ENCODE measurements at regions not wholly inside any gene's neighbourhood (a gene's known extent, or its start where the extent isn't known, plus 50 kb on each side); places are given as distances from the start of the nearest gene placed in this dataset.
"Not testable (repeated sequence)": the region's sequence is repeated elsewhere in the genome, so short reads cannot be mapped to it uniquely, and the experiment has no call there.

- Mint-ChIP-seq H3K36me3 (ENCODE audit: low read depth) (no peaks in the 10 kb centered on the region), H3K4me3 (no peak overlapping the region), H3K4me1 (peaks cover 13% of the 10 kb centered on the region), H3K27ac (peak overlapping the region in 1 of 3 experiments; percentile 4), H3K27me3 (ENCODE audit: low read depth) (peaks cover 5% of the 10 kb centered on the region), H3K9me3 (no peaks in the 10 kb centered on the region)
- TF ChIP-seq CTCF (IDR thresholded peaks at IDR 0.05; ENCODE audit: unreplicated experiment in 3 of 3): no peak
Measured at GRCh38 chr1:112817555-112818373, 102.6 kb upstream of the PPM1J start.

- no peak for TF ChIP-seq CTCF (IDR thresholded peaks at IDR 0.05; ENCODE audit: unreplicated experiment in 3 of 3)
- peaks cover 13% of the 10 kb centered on the region for H3K4me1 Mint-ChIP-seq
- H3K9me3 Mint-ChIP-seq: no peaks in the 10 kb centered on the region
- no peaks in the 10 kb centered on the region for H3K36me3 Mint-ChIP-seq (ENCODE audit: low read depth)
- H3K27ac Mint-ChIP-seq: no peak overlapping the region
- H3K4me3 Mint-ChIP-seq: no peak overlapping the region
- peaks cover 11% of the 10 kb centered on the region for H3K27me3 Mint-ChIP-seq (ENCODE audit: low read depth)
Measured at GRCh38 chr1:112815376-112815775, 100.2 kb upstream of the PPM1J start.

- H3K4me3 Mint-ChIP-seq; H3K9me3 Mint-ChIP-seq; H3K27ac Mint-ChIP-seq; H3K36me3 Mint-ChIP-seq (ENCODE audit: low read depth): not testable (repeated sequence)
- Mint-ChIP-seq H3K4me1 (peaks cover 13% of the 10 kb centered on the region), H3K27me3 (ENCODE audit: low read depth) (peaks cover 11% of the 10 kb centered on the region)
Measured at GRCh38 chr1:112814645-112815044, 99.5 kb upstream of the PPM1J start.

- H3K36me3 Mint-ChIP-seq (ENCODE audit: low read depth): no peaks in the 10 kb centered on the region
- H3K27me3 Mint-ChIP-seq (ENCODE audit: low read depth): peaks cover 10% of the 10 kb centered on the region
- peak; percentile 84 to 93 (median 85) for TF ChIP-seq CTCF (IDR thresholded peaks at IDR 0.05; ENCODE audit: unreplicated experiment in 3 of 3)
- H3K4me3 Mint-ChIP-seq: no peak overlapping the region
- H3K4me1 Mint-ChIP-seq: peaks cover 25% of the 10 kb centered on the region
- H3K27ac Mint-ChIP-seq: no peak overlapping the region
- no peaks in the 10 kb centered on the region for H3K9me3 Mint-ChIP-seq
Measured at GRCh38 chr1:112808861-112809684, 93.9 kb upstream of the PPM1J start.

GRCh38 chr1:112807999-112808398 lies 92.9 kb upstream of the PPM1J start:
- no peaks in the 10 kb centered on the region for H3K9me3 Mint-ChIP-seq
- H3K36me3 Mint-ChIP-seq (ENCODE audit: low read depth): no peaks in the 10 kb centered on the region
- peaks cover 15% of the 10 kb centered on the region for H3K27me3 Mint-ChIP-seq (ENCODE audit: low read depth)
- TF ChIP-seq CTCF (IDR thresholded peaks at IDR 0.05; ENCODE audit: unreplicated experiment in 3 of 3): no peak
- peak overlapping the region in 1 of 3 experiments; percentile 22 for H3K27ac Mint-ChIP-seq
- H3K4me1 Mint-ChIP-seq: peaks cover 25% of the 10 kb centered on the region
- no peak overlapping the region for H3K4me3 Mint-ChIP-seq

- Mint-ChIP-seq H3K9me3 (no peaks in the 10 kb centered on the region), H3K27ac (peak overlapping the region in 2 of 3 experiments; percentile 1 to 22), H3K36me3 (ENCODE audit: low read depth) (no peaks in the 10 kb centered on the region), H3K4me1 (peaks cover 25% of the 10 kb centered on the region), H3K27me3 (ENCODE audit: low read depth) (peaks cover 16% of the 10 kb centered on the region), H3K4me3 (no peak overlapping the region)
- TF ChIP-seq CTCF (IDR thresholded peaks at IDR 0.05; ENCODE audit: unreplicated experiment in 3 of 3): no peak
Measured at GRCh38 chr1:112807117-112807516, 92.0 kb upstream of the PPM1J start.
